NCI-H1694 treated with DMSO at 0.1 percent for 48 hours (cell line): ENCODE measurements at regions not wholly inside any gene's neighbourhood (a gene's known extent, or its start where the extent isn't known, plus 50 kb on each side); places are given as distances from the start of the nearest gene placed in this dataset.

Experiments used
- DNase-seq: peaks from one replicate; lab custom pipeline; 2025; lab: John Stamatoyannopoulos, UW

- DNase-seq, result no peak
Measured at GRCh38 chr5:126369083-126369482, 54.1 kb upstream of the GRAMD2B start.

- DNase-seq, result no peak
Measured at GRCh38 chr5:126369995-126370731, 53.0 kb upstream of the GRAMD2B start.

GRCh38 chr5:126370796-126371718, 52.2 kb upstream of the GRAMD2B start:
- no peak for DNase-seq

GRCh38 chr5:126373375-126374108, 49.7 kb upstream of the GRAMD2B start:
- no peak for DNase-seq
